OCI-LY1 (cell line): ENCODE measurements at regions not wholly inside any gene's neighbourhood (a gene's known extent, or its start where the extent isn't known, plus 50 kb on each side); places are given as distances from the start of the nearest gene placed in this dataset.

Source experiments
- CTCF ChIP-seq: fragments of 200-600 bp; sonication (generic), shearing (Covaris generic); IDR thresholded peaks from 2 replicates; pipeline ENCODE4 v1.5.1; 2017; ENCODE audit warnings: mild to moderate bottlenecking, antibody characterized with exemption, low read length, moderate library complexity, mixed read lengths
- EZH2 ChIP-seq: fragments of 200-600 bp; sonication (generic), shearing (Covaris generic); IDR thresholded peaks from 2 replicates; pipeline ENCODE4 v1.8.0; 2017; ENCODE audit warnings: borderline replicate concordance, mixed run types, mild to moderate bottlenecking, antibody characterized with exemption, low read length, moderate library complexity, mixed read lengths

GRCh38 chr18:1075876-1076275, 171.2 kb downstream of the ADCYAP1 start:
- TF ChIP-seq CTCF (no peak), EZH2 (no peak)
